Mesenchymal stem cell (in vitro differentiated cells and primary cell): ENCODE measurements at regions not wholly inside any gene's neighbourhood (a gene's known extent, or its start where the extent isn't known, plus 50 kb on each side); places are given as distances from the start of the nearest gene placed in this dataset.
"Not testable (repeated sequence)": the region's sequence is repeated elsewhere in the genome, so short reads cannot be mapped to it uniquely, and the experiment has no call there.

Experiments
- DNase-seq: peaks from one replicate; pipeline ENCODE4 v3.0.0-alpha.2; 2013
- H2AFZ ChIP-seq: one replicate; pipeline ENCODE4 v1.6.1; 2013; ENCODE audit warnings: low read depth, mild to moderate bottlenecking, control low read depth, inconsistent platforms, low read length, moderate library complexity
- H2AK5ac ChIP-seq: 2 replicates; pipeline ENCODE4 v1.6.1; 2013; ENCODE audit warnings: low read length, moderate library complexity, mild to moderate bottlenecking, inconsistent platforms; ENCODE audit not compliant: severe bottlenecking
- H2BK120ac ChIP-seq: one replicate; pipeline ENCODE4 v1.6.1; 2013; ENCODE audit warnings: low read depth, mild to moderate bottlenecking, inconsistent platforms, low read length, moderate library complexity
- H2BK12ac ChIP-seq, 2 experiments: one replicate each; pipeline ENCODE4 v1.6.1; 2013; ENCODE audit warnings: inconsistent platforms in 2 of 2, low read length in 2 of 2, mild to moderate bottlenecking in 2 of 2, moderate library complexity in 2 of 2, control low read depth in 1 of 2
- H2BK15ac ChIP-seq: one replicate; pipeline ENCODE4 v1.6.1; 2013; ENCODE audit warnings: mild to moderate bottlenecking, low read depth, inconsistent platforms; ENCODE audit not compliant: poor library complexity, severe bottlenecking
- H2BK5ac ChIP-seq: 2 replicates; pipeline ENCODE4 v1.6.1; 2013; ENCODE audit warnings: low read depth, mild to moderate bottlenecking, low read length, control low read depth, inconsistent platforms; ENCODE audit not compliant: poor library complexity, severe bottlenecking
- H3K14ac ChIP-seq, 2 experiments: one replicate each; pipeline ENCODE4 v1.6.1; 2013; ENCODE audit warnings: inconsistent platforms in 2 of 2, low read length in 2 of 2, control low read depth in 1 of 2, mild to moderate bottlenecking in 1 of 2, moderate library complexity in 1 of 2
- H3K18ac ChIP-seq, 2 experiments: one replicate each; pipeline ENCODE4 v1.6.1; 2013; ENCODE audit warnings: inconsistent platforms in 2 of 2, low read length in 2 of 2, control low read depth in 1 of 2, low read depth in 1 of 2, mild to moderate bottlenecking in 1 of 2
- H3K23ac ChIP-seq, 2 experiments: one replicate each; pipeline ENCODE4 v1.6.1; 2013; ENCODE audit warnings: inconsistent platforms in 2 of 2, low read length in 2 of 2, mild to moderate bottlenecking in 2 of 2, moderate library complexity in 2 of 2, control low read depth in 1 of 2
- H3K27ac ChIP-seq: 2 replicates; pipeline ENCODE4 v1.5.1; 2013; ENCODE audit warnings: mild to moderate bottlenecking, moderate library complexity, low read length, control low read depth, inconsistent platforms; ENCODE audit not compliant: poor library complexity, severe bottlenecking
- H3K27me3 ChIP-seq, 2 experiments: 2 replicates each; pipeline versions ENCODE4 v1.6.1 to v1.7.0; 2013; ENCODE audit warnings: low read length in 2 of 2, mild to moderate bottlenecking in 2 of 2, moderate library complexity in 2 of 2, control low read depth in 1 of 2, inconsistent platforms in 1 of 2; ENCODE audit not compliant: control insufficient read depth in 1 of 2, insufficient read depth in 1 of 2
- H3K36me3 ChIP-seq, 2 experiments: 2 replicates each; pipeline versions ENCODE4 v1.6.1 to v1.7.0; 2013; ENCODE audit warnings: low read length in 2 of 2, control low read depth in 1 of 2, inconsistent platforms in 1 of 2, low read depth in 1 of 2, mild to moderate bottlenecking in 1 of 2; ENCODE audit not compliant: insufficient read depth in 2 of 2, control insufficient read depth in 1 of 2
- H3K4ac ChIP-seq, 2 experiments: one replicate each; pipeline ENCODE4 v1.6.1; 2013; ENCODE audit warnings: inconsistent platforms in 2 of 2, low read length in 2 of 2, mild to moderate bottlenecking in 2 of 2, moderate library complexity in 2 of 2, control low read depth in 1 of 2, low read depth in 1 of 2
- H3K4me1 ChIP-seq: 2 replicates; pipeline ENCODE4 v1.6.1; 2013; ENCODE audit warnings: low read depth, low read length, control low read depth; ENCODE audit not compliant: control insufficient read depth, insufficient read depth
- H3K4me2 ChIP-seq: 2 replicates; pipeline ENCODE4 v1.6.1; 2013; ENCODE audit warnings: low read length, mild to moderate bottlenecking, inconsistent platforms; ENCODE audit not compliant: poor library complexity, severe bottlenecking
- H3K4me3 ChIP-seq, 2 experiments: 2 replicates each; pipeline versions ENCODE4 v1.5.1 to v1.7.0; 2013; ENCODE audit warnings: low read length in 2 of 2, mild to moderate bottlenecking in 2 of 2, control low read depth in 1 of 2, low read depth in 1 of 2; ENCODE audit not compliant: insufficient read depth in 1 of 2
- H3K79me1 ChIP-seq: replicated peaks from 2 replicates; pipeline ENCODE4 v1.6.1; 2013; ENCODE audit warnings: mild to moderate bottlenecking, control low read depth, low read length, inconsistent platforms; ENCODE audit not compliant: poor library complexity, severe bottlenecking
- H3K9ac ChIP-seq: 2 replicates; pipeline ENCODE4 v1.7.0; 2013; ENCODE audit warnings: mild to moderate bottlenecking, low read length, moderate library complexity
- H3K9me3 ChIP-seq: 2 replicates; pipeline ENCODE4 v1.7.0; 2013; ENCODE audit warnings: mild to moderate bottlenecking, low read length; ENCODE audit not compliant: control insufficient read depth
- H4K8ac ChIP-seq: one replicate; pipeline ENCODE4 v1.6.1; 2013; ENCODE audit warnings: inconsistent platforms, mild to moderate bottlenecking, low read length, moderate library complexity
- H4K91ac ChIP-seq: one replicate; pipeline ENCODE4 v1.6.1; 2013; ENCODE audit warnings: mild to moderate bottlenecking, low read length, inconsistent platforms
- WGBS: methylation state at CpG from one replicate; pipeline ENCODE4 v1.1.7; 2013; ENCODE audit warnings: mixed read lengths; 5-methylcytosine and 5-hydroxymethylcytosine counted together

GRCh38 chr4:102397056-102397455 lies 51.8 kb upstream of the SLC39A8 start:
- H3K79me1 ChIP-seq: not testable (repeated sequence)

GRCh38 chr4:102399021-102399420 lies 53.7 kb upstream of the SLC39A8 start:
- Histone ChIP-seq H2BK120ac (no peak overlapping the region), H2AK5ac (no peak overlapping the region), H3K79me1 (no peaks in the 10 kb centered on the region), H3K4me2 (no peak overlapping the region), H4K8ac (no peak overlapping the region), H2AFZ (no peak overlapping the region), H3K36me3 (no peaks in the 10 kb centered on the region), H2BK12ac (no peak overlapping the region), H3K4me3 (no peak overlapping the region), H3K23ac (no peak overlapping the region), H3K27ac (no peak overlapping the region), H4K91ac (no peak overlapping the region), H3K27me3 (no peaks in the 10 kb centered on the region), H3K9me3 (no peaks in the 10 kb centered on the region), H2BK15ac (no peak overlapping the region), H3K9ac (no peak overlapping the region), H3K4me1 (no peaks in the 10 kb centered on the region), H3K4ac (no peak overlapping the region), H2BK5ac (no peak overlapping the region), H3K14ac (no peak overlapping the region), H3K18ac (no peak overlapping the region)
- 94% methylated on average over 1 of the region's 1 CpG for WGBS
- no peak for DNase-seq

More at GRCh38 chr4:102397056-102397455, 51.8 kb upstream of the SLC39A8 start:
- H2BK5ac ChIP-seq, H3K4me3 ChIP-seq, H3K27ac ChIP-seq, H2AFZ ChIP-seq, H3K4me1 ChIP-seq, H3K4ac ChIP-seq, H2BK120ac ChIP-seq, H3K4me2 ChIP-seq, H4K8ac ChIP-seq, H3K9ac ChIP-seq, H2BK12ac ChIP-seq, H3K9me3 ChIP-seq, H3K14ac ChIP-seq, H3K36me3 ChIP-seq, H3K18ac ChIP-seq, H2AK5ac ChIP-seq, H4K91ac ChIP-seq, H2BK15ac ChIP-seq, H3K23ac ChIP-seq, DNase-seq, H3K27me3 ChIP-seq: not testable (repeated sequence)
- WGBS: 55% methylated on average over 2 of the region's 5 CpGs

DNA sequence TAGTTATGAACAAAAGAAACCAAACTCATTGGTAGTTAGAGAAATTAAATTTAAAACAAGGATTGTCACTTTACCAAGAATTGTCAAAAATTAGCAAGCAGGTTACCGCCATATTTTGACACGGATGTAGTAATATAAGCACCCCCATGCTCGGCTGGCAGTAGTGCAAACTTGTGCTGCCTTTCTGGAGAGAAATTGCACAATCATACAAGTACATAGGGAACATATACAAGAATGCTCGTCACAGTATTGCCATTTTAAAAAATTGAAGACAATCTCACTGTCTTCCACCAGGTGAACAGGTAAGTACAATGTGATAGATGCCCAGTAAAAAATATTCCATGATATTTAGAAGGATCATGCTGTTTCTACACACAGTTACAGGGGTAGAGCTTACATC lies 55.6 kb upstream of the SLC39A8 start:
- H2BK5ac ChIP-seq: no peak overlapping the region
- no peaks in the 10 kb centered on the region for H3K9me3 ChIP-seq
- H4K91ac ChIP-seq: no peak overlapping the region
- H2BK15ac ChIP-seq: no peak overlapping the region
- no peaks in the 10 kb centered on the region for H3K36me3 ChIP-seq
- no peak overlapping the region for H3K4me2 ChIP-seq
- no peak overlapping the region for H2BK120ac ChIP-seq
- no peak for DNase-seq
- no peak overlapping the region for H3K9ac ChIP-seq
- H3K27ac ChIP-seq: no peak overlapping the region
- H2AFZ ChIP-seq: no peak overlapping the region
- H2BK12ac ChIP-seq: no peak overlapping the region
- H3K4me1 ChIP-seq: no peaks in the 10 kb centered on the region
- WGBS: 98% methylated on average over 3 of the region's 4 CpGs
- no peak overlapping the region for H3K4ac ChIP-seq
- no peaks in the 10 kb centered on the region for H3K27me3 ChIP-seq
- H4K8ac ChIP-seq: no peak overlapping the region
- no peak overlapping the region for H3K14ac ChIP-seq
- no peak overlapping the region for H2AK5ac ChIP-seq
- H3K23ac ChIP-seq: no peak overlapping the region
- H3K79me1 ChIP-seq: no peaks in the 10 kb centered on the region
- no peak overlapping the region for H3K4me3 ChIP-seq
- H3K18ac ChIP-seq: no peak overlapping the region

GRCh38 chr4:102402223-102402622 lies 56.9 kb upstream of the SLC39A8 start:
- H3K27ac ChIP-seq: no peak overlapping the region
- no peaks in the 10 kb centered on the region for H3K4me1 ChIP-seq
- H4K91ac ChIP-seq: no peak overlapping the region
- no peak overlapping the region for H3K9ac ChIP-seq
- H2AFZ ChIP-seq: no peak overlapping the region
- no peaks in the 10 kb centered on the region for H3K27me3 ChIP-seq
- no peak overlapping the region for H3K23ac ChIP-seq
- no peak overlapping the region for H2AK5ac ChIP-seq
- DNase-seq: no peak
- no peak overlapping the region for H3K4me2 ChIP-seq
- no peak overlapping the region for H3K4ac ChIP-seq
- H4K8ac ChIP-seq: no peak overlapping the region
- H3K36me3 ChIP-seq: no peaks in the 10 kb centered on the region
- H2BK5ac ChIP-seq: no peak overlapping the region
- H3K9me3 ChIP-seq: no peaks in the 10 kb centered on the region
- H3K79me1 ChIP-seq: no peaks in the 10 kb centered on the region
- no peak overlapping the region for H2BK15ac ChIP-seq
- H2BK12ac ChIP-seq: no peak overlapping the region
- no peak overlapping the region for H3K18ac ChIP-seq
- H2BK120ac ChIP-seq: no peak overlapping the region
- H3K4me3 ChIP-seq: no peak overlapping the region
- H3K14ac ChIP-seq: no peak overlapping the region
- WGBS: 100% methylated on average over 1 of the region's 2 CpGs
